ENCODE measurements at regions not wholly inside any gene's neighbourhood (a gene's known extent, or its start where the extent isn't known, plus 50 kb on each side); places are given as distances from the start of the nearest gene placed in this dataset.

- DNase-seq (ENCODE audit: low read depth) = no peak
- no peak overlapping the region for H3K4me3 ChIP-seq (ENCODE audit: control insufficient read depth, low read depth, low read length)
- no peak for TF ChIP-seq CTCF (conservative IDR thresholded peaks at IDR 0.05; ENCODE audit: control insufficient read depth, insufficient read depth, low read depth, low read length)
Observed at GRCh38 chr7:49325571-49325970, 401.2 kb downstream of the CDC14C start.

- no peak for TF ChIP-seq CTCF (conservative IDR thresholded peaks at IDR 0.05; ENCODE audit: control insufficient read depth, insufficient read depth, low read depth, low read length)
- no peak overlapping the region for H3K4me3 ChIP-seq (ENCODE audit: control insufficient read depth, low read depth, low read length)
- DNase-seq (ENCODE audit: low read depth) = no peak
Observed at GRCh38 chr7:49327155-49327554, 402.8 kb downstream of the CDC14C start.

- no peak for TF ChIP-seq CTCF (conservative IDR thresholded peaks at IDR 0.05; ENCODE audit: control insufficient read depth, insufficient read depth, low read depth, low read length)
- H3K4me3 ChIP-seq (ENCODE audit: control insufficient read depth, low read depth, low read length) = no peak overlapping the region
Observed at GRCh38 chr7:49333180-49333881, 409.0 kb downstream of the CDC14C start.

GRCh38 chr7:49341849-49342248 lies 417.5 kb downstream of the CDC14C start:
- no peak for DNase-seq (ENCODE audit: low read depth)
- no peak for TF ChIP-seq CTCF (conservative IDR thresholded peaks at IDR 0.05; ENCODE audit: control insufficient read depth, insufficient read depth, low read depth, low read length)
- no peak overlapping the region for H3K4me3 ChIP-seq (ENCODE audit: control insufficient read depth, low read depth, low read length)

More at GRCh38 chr7:49333180-49333881, 409.0 kb downstream of the CDC14C start:
- DNase-seq (ENCODE audit: low read depth) = no peak

GRCh38 chr7:49344556-49344955 lies 420.2 kb downstream of the CDC14C start:
- no peak overlapping the region for H3K4me3 ChIP-seq (ENCODE audit: control insufficient read depth, low read depth, low read length)
- no peak for DNase-seq (ENCODE audit: low read depth)
- TF ChIP-seq CTCF (conservative IDR thresholded peaks at IDR 0.05; ENCODE audit: control insufficient read depth, insufficient read depth, low read depth, low read length) = no peak

- H3K4me3 ChIP-seq (ENCODE audit: control insufficient read depth, low read depth, low read length) = no peak overlapping the region
- DNase-seq (ENCODE audit: low read depth) = no peak
- no peak for TF ChIP-seq CTCF (conservative IDR thresholded peaks at IDR 0.05; ENCODE audit: control insufficient read depth, insufficient read depth, low read depth, low read length)
Observed at GRCh38 chr7:49346195-49346899, 422.0 kb downstream of the CDC14C start.

Measured in fibroblast of mammary gland (primary cell).